ENCODE measurements at regions not wholly inside any gene's neighbourhood (a gene's known extent, or its start where the extent isn't known, plus 50 kb on each side); places are given as distances from the start of the nearest gene placed in this dataset.
"Not testable (repeated sequence)": the region's sequence is repeated elsewhere in the genome, so short reads cannot be mapped to it uniquely, and the experiment has no call there.

DNA sequence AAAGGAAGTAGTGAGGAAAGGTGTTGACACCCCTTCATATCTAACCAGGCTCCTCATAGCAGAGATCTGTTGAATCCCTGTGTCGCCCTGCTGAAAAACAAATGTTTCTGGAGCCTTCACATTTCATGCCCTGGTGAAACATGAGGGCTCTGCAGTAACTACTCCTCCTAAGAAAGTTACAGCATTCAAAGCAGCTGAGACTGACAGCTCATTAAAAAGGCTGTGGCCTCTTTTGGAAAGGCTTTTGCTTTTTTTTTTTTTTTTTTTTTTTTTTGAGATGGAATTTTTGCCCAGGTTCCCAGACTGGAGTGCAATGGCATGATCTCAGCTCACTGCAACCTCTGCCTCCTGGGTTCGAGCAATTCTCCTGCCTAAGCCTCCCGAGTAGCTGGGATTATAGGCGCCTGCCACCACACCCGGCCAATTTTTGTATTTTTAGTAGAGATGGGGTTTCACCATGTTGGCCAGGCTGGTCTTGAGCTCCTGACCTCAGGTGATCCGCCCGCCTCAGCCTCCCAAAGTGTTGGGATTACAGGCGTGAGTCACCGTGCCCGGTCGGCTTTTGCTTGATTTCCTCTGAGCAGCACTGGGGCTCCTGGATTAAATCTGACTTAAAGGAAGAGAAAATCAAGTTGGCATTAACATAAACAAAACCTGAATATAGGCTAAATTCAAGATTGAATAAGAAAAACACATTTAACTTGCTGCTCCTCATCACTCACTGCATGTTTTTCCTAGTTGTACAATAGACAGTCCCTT lies 112.9 kb downstream of the PCSK1 start:
- ATAC-seq, result peak; percentile 58

DNA sequence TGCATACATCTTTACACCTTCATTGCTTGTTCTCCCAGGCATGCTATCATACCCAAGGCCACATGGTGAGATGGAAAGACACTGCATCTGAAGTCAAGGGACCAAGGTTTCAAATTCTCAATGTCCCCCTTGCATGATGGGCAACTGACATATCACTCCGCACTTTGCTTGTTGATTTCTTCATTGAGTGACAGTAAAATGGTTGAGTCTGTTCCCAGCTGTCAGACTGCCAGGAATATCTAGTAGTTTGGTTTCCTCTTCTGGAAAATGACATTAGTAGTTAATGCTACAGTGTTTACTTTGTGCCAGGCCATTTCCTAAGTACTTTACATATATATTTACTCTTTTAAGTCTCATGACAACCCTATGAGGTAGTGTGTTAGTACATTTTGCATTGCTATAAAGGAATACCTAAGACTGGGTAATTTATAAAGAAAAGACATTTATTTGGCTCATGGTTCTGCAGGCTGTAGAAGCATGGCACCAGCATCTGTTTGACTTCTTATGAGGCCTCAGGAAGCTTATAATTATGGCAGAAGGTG lies 114.4 kb downstream of the PCSK1 start:
- peak; percentile 54 for ATAC-seq

GRCh38 chr5:96317945-96318344 lies 115.1 kb downstream of the PCSK1 start:
- no peak for ATAC-seq

GRCh38 chr5:96316487-96316886 lies 116.6 kb downstream of the PCSK1 start:
- ATAC-seq, result no peak

- no peak for ATAC-seq
These were observed 117.0 kb downstream of the PCSK1 start for GRCh38 chr5:96316017-96316416.

- ATAC-seq, result no peak
These were observed 117.6 kb downstream of the PCSK1 start for GRCh38 chr5:96315431-96315830.

DNA sequence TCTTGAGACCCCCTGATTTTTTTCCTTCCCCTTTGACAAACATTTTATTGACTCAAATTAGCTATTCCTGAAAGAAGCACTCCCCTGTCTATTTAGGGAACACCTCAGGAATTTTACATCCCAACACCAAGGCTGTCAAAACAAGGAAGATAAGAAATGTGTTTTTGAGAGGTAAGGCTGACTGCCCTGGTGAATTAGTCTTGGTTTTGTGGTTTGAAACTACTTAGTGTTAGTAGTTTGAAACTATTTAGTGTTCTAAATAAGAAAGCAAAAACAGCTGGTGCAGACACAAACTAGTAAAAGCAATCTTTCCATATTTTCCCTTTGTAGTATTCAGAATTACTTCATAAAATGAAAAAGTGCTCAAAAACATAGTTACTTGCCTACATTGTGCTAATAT lies 120.7 kb downstream of the PCSK1 start:
- no peak for ATAC-seq

DNA sequence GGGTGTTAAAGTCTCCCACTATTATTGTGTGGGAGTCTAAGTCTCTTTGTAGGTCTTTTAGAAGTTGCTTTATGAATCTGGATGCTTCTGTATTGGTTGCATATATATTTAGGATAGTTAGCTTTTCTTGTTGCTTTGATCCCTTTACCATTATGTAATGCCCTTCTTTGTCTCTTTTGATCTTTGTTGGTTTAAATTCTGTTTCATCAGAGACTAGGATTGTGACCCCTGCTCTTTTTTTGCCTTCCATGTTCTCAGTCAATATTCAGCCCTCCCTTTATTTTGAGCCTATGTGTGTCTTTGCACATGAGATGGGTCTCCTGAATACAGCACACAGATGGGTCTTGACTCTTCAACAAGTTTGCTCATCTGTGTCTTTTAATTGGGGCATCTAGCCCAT lies 126.0 kb downstream of the PCSK1 start:
- ATAC-seq, result not testable (repeated sequence)

- no peak for ATAC-seq
These were observed 130.8 kb downstream of the PCSK1 start for GRCh38 chr5:96302174-96302738.

- ATAC-seq, result no peak
These were observed 132.1 kb downstream of the PCSK1 start for GRCh38 chr5:96300976-96301375.

- peak; percentile 15 for ATAC-seq
These were observed 135.2 kb downstream of the PCSK1 start for GRCh38 chr5:96297867-96298266.

DNA sequence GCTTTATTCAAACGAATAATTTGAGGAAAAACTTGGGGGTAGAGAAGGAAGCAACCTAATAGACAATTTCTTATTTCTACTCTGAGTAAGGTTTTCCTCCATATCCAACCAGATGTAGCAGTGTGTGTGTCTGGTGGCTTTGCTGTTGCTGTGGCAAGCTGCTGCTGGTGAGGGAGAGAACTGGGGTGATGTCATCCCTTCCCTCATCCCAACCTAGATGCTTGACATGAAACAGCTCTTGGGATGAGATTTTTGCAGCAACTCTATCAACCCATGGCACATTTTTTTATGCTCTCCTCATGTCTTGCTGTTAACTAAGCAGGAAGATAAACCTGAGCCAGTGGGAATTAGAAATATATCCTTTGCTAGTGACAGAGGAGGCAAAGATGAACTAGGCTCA lies 135.8 kb downstream of the PCSK1 start:
- ATAC-seq, result no peak

DNA sequence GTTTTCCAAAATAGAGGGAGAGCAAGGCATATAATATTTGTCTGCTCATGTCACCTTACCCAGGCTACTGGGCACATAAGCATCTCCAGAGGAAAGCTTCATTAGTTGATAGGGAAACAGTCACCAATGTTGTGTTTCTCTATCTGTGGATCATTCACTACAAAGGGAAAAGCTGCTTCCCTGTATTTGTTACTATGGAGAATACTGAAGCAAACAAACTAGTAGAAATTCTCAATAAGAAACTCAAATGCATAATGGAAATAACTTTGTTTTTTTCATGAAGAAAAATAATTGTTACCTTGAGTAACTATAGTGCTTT lies 138.2 kb downstream of the PCSK1 start:
- ATAC-seq, result no peak

GRCh38 chr5:96293966-96294883 lies 138.8 kb downstream of the PCSK1 start:
- no peak for ATAC-seq

GRCh38 chr5:96292582-96293247 lies 140.3 kb downstream of the PCSK1 start:
- ATAC-seq, result peak; percentile 39

GRCh38 chr5:96289287-96289686 lies 143.8 kb downstream of the PCSK1 start:
- ATAC-seq, result not testable (repeated sequence)

DNA sequence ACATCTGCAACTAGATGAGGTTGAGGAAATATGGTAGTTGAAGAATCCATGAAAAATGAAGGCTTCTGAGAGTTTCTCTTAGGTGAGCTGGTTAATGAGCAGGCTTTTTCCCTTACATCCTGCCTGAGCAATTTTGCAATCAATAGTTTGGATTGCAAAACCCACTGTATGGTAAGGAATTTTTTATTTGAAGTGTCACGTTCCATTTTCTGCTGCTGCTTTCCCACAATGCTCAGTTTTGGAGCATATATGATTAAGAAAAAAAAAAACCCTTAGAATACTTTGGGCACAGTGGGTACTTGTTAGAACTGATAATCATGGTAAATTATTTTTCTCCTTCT lies 144.2 kb downstream of the PCSK1 start:
- ATAC-seq, result peak; percentile 18

DNA sequence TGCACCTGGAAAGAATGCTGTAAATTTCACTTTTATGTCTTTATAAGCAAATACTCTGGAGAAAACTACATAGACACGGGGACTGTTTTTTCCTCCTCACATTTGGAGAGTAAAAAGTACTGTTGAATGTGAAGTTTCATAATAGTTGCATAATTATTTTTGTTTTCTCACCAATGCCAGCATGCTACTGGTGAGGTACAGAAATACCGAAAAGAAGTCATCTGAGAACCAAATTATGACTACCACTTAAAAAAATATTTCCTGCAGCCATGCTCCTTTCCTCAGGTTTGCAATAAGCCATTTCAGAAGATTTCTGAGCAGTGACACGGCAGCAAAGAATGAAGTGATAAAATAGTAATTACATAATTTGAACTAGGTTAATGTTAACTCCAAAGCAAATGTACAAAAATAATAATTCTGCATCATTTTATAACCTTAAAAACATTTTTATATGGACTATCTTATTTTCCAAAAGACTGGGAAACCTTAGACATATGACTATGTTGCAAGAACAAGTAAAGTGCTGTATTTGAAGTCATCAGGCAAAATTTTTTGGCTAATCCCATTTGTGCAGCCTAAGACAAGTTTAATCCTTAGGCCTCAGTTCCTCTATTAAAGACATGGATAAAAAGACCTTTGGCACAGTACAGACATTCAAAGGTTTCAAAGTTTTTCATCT lies 144.7 kb downstream of the PCSK1 start:
- ATAC-seq, result peak; percentile 48

- ATAC-seq, result no peak
These were observed 145.9 kb downstream of the PCSK1 start for GRCh38 chr5:96287136-96287535.

DNA sequence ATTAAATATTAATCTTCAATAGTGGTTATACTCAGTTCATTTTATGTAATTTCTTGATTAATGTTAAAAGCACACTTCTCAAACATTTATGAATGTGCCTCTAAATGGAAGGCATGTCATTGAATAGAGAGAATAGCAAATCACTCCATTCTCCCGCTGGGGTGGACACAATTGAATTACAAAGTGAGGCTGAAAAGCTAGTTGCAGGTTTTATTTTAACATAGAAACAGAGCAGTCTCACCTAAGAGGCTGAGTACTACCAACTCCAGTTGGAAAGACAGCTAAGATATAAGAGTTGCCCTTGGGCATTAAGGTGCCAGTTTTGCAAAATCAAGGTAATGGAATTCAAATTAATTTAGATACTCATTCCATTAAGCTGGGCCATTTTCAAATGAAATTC lies 147.2 kb downstream of the PCSK1 start:
- ATAC-seq, result no peak

- no peak for ATAC-seq
These were observed 148.2 kb downstream of the PCSK1 start for GRCh38 chr5:96284727-96285389.

DNA sequence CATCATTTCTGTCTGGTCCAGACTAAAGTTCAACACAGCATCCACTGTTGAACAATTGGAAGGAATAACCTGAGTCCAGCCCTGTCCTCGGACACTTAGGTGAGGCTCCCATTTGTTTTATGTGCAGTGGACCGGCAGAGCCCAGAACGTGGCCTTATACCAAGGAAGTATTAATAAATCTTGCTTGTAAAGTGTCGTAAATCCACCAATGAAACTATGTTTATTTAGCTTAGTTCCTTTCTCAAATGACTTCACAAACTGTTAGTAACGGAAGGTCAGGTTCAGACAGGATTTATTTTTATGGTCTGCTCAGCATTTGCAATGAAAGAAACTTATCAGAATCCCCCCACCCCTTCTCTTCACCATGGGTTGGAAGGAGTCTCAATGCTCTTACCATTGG lies 149.5 kb downstream of the PCSK1 start:
- ATAC-seq, result no peak

All from esophagus mucosa (tissue), 1 donor.